Stimulated activated CD4-positive, alpha-beta T cell treated with anti-CD3 and anti-CD28 coated beads, Interleukin-15, amount 100 ng/mL, for 1 hour (primary cell): ENCODE measurements at regions not wholly inside any gene's neighbourhood (a gene's known extent, or its start where the extent isn't known, plus 50 kb on each side); places are given as distances from the start of the nearest gene placed in this dataset.

Source experiments
- DNase-seq, 2 donors: peaks; one replicate each; pipeline ENCODE4 v3.0.0-alpha.2; 2020; ENCODE audit warnings: low read depth in 1 of 2, low spot score in 1 of 2

DNA sequence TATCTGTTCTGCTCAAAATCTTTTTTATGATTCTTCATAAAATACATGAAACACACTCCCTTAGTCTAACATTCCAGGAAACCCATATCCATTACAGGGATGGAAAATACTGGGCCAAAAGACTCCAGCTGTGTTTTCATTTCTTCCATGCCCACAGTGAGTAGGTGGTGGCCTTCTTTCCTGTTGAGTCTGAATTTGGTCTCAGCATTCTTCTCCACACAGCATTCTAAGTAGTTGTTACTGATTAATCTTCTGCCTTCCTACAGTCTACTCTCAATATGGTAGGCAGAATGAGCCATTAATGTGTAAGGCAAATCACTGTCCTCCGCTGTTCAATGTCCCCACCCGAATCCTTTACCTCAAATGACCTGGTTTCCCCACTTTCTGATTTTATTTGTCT lies 370.6 kb upstream of the RPS6KA3 start:
- no peak for DNase-seq

DNA sequence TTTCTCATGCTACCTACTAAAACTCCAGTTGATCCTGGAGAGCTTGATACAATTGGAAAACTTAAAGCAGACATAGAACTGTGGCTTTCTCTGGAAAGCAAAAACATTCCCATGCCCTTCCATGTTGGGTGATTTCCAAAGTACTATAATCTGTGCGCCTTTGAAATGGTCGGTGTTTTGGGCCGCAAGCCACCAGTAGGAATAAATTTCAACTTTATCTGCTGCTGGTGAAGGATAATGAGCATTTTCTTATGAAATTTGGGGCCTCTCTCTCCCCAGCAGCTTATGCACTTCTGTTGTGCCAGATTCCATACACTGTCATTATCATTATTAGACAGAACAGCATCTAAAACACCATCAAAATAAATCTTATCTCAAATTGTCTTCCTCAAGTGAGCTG lies 366.7 kb upstream of the RPS6KA3 start:
- DNase-seq = no peak

DNA sequence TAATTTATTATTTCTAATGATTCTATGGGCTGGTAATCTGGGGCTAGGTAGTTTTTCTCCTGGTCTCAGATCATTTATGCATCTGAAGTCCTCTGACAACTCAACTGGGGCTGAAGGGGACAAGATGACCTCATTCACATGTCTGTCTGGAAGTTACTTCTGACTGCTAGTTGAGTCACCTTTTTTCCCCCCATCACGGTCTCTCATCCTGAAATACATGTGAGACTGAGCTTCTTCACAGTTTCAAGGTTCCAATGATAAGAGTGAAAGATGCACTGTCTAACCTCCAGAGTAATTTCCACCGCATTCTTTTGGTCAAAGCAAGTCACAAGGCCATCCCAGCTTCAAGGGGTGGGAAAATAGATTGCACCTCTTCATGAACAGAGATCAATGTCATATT lies 356.7 kb upstream of the RPS6KA3 start:
- DNase-seq = no peak

DNA sequence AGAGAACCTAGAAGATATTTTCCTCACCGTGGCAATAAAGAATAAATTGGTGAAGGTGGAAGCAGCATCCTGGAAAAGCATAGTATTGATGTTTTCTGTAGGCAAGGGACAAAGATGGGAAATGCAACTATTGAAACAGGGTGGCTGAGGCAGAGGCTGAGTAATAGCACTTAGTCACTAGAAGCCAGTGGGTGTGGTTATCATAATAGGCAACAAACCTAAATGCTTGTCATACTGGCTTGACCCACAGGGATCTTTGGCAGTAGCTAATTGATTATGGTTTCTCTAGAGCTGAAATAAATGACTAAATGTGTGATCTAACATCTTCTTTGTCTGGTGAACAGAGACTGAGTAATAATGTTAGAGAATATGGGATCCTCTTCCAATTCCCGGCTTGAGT lies 353.6 kb upstream of the RPS6KA3 start:
- DNase-seq = no peak

DNA sequence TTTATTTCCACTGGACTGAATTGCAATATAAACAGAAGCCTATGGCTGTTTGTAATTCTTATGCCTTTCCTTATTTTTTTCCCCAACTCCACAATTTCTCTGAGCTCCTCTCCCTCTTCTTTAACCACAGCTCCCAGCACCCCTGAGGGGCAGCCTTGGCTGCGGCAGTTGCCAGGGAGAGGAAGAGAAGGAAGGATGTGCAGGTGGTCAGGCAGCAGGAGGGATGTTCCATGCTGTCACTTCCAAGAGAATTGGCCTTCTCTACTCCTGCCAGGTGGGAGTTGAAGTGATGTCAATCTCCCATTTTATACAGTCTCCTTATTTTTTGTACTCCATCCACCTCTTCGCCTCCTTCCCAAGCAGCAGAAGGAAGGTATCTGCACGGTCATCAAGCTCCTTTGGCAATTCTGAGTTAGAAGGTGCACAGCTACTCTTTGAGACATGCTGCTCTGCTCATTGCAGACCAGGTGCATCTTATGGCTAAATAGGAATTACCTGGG lies 343.3 kb upstream of the RPS6KA3 start:
- DNase-seq = no peak

DNA sequence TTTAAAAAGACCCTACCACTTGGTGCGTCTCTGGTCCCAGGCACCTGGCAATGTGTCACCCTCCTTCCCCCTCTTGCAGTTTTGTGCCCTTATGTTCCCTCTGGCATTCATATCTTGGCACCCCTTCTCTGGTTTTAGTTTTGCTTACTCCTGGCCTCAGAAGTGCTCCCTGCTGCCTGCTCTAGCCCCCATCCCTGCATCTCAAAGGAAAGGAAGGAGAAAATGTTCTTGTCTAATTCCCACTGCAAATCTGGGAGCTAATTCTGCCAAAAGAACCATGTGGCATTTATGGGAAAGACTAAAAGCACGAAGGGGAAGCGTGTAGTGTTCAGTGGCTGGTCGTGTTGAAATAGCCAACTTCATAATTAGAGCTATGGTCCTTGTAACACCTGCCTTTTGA lies 340.1 kb upstream of the RPS6KA3 start:
- DNase-seq = no peak

DNA sequence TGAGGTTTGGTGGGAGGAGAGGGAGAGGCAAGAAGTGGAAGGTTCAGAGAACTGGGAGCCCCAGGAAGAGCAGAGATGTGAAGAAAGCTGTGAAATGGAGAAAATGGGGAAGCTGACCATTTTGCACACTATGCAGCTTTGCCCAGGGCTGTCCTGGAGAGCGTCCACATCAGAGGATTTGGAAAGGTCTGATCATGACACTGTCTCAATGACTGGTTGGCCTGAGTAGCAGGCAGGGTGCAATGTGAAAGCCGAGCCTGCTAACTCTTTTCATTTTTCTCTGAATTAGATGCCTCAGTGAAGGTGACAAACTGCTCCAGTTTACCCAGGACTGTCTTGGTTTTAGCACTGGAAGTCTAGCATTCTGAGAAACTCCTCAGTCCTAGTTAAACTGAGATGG lies 330.1 kb upstream of the RPS6KA3 start:
- DNase-seq = no peak

DNA sequence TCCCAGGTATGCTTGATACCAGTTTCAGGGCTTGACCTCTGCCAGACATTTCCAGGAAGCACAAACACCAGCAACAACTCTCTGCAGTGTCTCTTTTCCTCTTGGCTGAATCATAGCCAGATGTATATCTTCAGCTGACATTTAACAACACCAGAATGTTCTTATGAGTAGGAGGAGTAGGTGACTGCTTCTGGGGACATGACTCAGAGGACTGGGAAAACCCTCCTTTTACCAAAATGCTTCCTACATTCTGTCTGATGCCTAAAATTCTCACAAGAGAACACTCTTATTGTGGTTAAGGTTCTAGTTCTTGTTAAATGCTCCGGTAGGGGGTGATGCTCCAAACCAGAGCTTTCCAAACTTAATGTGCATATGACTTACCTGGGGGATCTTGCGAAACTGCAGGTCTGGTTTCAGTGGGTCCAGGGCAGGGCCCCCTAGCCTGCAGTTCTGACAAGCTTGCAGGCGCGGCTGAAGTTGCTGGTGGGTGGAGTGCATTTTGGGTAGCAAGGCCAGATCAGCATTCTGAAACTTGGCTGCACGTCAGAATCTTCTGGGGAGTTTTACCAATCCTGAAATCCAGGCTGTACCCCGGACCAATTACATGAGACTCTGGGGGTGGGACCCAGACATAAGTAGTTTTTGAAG lies 329.3 kb upstream of the RPS6KA3 start:
- DNase-seq = peak in 1 of 2 donors; percentile 1

DNA sequence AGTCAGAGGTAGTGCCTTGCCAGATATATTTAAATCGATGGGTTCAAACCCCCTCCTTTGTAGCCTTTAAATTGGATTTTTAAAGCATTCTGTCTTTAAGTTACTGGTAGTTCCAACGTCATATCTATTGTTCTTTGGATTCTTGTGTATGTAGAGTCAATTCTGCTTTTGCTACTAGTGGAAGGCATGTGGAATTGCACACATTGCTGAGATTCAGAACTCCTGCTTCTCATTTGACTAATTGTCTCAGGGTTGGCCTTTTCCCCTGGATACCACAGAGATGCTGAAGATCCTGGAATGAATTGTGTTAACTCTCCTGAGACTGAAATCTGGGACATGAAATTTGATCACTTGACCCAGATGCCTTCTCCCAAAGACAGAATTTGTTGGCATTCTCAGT lies 328.3 kb upstream of the RPS6KA3 start:
- no peak for DNase-seq

DNA sequence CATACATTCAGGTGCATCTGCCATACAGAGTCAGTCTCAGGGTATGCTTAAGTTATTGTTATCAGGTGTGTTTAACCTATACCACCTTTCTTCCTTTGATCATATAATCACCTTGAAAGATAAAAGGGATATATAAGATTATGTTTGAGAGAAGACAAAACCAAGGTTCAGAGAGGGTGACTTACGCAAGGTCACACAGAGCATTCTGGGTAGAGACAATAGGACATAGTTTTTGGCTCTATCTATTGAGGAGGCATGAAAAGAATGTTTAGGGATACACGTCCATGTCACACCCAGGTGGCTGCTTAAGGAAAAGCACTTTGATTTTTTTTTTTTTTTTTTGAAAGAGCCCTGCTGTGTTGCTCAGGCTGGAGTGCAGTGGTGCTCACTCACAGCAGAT lies 327.1 kb upstream of the RPS6KA3 start:
- DNase-seq = no peak

DNA sequence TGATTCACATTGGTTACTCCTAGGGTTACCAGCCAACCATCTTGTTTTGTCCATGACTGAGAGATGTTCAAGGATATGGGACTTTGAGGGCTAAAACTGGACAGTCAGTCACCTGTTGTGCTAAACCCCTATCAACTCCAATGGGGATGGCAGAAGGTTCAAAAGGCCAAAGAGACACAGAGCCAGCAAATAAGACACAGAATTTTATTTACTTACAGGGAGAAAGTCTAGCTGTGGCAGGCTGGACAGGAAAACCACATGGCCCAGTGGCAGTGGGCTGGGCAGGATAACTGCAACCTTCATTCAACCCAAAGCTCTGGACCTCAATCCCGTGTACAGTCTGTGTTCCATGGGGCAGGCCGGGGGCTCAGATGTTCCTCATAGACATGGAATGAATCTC lies 326.7 kb upstream of the RPS6KA3 start:
- DNase-seq = no peak

DNA sequence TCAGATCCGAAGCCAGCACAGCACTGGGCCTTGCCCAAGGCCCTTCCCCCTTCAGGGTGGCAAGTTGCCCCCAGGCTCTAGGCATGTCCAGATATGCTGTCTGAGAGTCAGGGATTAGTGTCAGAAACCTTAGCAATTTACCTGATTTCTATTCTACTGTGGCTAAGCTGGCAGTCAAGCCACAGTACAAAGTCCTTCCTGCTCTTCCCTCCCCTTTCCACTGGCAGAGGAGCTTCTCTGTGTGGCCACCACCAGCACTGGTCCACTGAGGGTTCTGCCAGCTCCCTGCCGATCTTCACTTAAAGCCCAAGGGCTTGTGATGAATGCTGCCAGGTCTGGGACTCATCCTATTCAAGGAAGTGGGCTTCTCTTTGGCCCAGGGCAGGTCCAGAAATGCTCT lies 324.5 kb upstream of the RPS6KA3 start:
- no peak for DNase-seq

DNA sequence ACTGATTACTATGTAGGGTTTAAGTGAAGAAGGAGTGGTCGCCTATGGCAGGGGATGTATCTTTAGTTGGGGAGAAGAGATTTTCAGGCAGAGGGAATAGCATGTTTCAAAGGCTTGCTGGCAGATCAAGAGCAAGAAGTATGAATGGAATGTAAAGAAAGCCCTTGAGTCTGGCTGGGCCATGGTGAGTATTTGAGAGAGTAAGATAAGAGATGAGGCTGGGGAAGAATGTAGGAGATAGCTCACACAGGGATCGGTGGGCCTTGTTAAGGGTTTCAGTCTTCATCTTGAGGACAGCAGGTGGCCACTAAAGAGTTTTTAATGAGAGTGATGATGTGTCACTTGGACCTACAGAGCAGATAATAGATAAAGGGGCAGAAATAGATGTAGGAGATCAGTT lies 319.1 kb upstream of the RPS6KA3 start:
- DNase-seq = no peak

DNA sequence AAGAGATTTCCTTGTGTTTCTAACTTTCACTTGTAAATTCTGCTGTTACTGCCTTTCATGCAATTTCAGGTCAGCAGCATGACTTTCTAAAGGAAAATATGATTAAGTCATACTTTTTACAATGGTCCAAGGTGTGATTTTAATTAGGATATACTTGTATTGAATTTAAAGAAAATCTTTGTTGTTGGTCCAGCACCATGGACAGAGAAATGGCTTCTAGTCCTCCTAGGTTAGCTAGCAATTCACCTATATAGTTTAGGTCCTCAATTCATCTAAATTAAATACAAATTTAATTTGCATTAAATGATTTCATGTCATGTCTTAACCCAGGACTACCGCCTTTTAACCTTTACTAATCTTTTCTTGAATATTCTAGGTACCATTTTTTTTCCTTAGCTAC lies 304.9 kb upstream of the RPS6KA3 start:
- DNase-seq = no peak

DNA sequence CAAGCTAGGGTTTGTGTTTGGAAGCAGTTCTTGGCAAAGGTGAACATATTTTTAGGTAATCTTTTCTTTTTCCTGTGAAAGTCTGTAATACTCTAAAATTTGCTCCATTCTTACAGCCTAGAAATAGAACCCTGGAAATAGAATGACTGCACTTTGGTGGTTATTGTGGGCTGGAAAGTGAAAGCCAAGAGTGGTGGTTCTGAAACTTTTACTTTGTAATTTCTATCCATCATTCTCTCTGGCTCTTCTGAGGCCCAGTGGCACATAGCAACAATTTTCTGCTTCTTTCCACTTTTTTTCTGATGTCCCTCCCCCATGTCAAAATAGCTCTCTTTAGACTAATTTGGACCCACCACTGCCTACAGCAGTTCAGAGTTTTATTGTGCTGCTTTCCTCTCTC lies 300.4 kb upstream of the RPS6KA3 start:
- no peak for DNase-seq

DNA sequence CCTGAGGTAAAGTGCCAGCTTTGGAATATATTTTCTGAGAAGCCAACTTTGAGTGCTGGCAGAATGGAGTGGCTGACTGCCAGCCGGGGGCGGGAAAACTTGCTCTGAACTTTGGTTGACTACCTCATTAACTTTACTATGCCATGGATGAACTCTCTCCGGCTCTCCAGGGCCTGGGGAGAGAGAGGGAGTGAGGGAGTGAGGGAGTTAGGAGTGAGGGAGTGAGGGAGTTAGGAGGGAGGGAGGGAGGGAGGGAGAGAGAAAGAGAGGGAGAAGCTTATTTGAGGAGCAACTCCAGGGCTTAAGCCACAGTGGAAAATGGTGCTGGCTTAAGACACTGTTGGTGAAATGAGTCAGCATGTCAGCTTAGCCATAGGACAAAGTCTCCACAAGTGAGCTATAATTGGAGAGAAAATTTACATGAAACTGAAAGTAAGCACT lies 280.9 kb upstream of the RPS6KA3 start:
- no peak for DNase-seq

DNA sequence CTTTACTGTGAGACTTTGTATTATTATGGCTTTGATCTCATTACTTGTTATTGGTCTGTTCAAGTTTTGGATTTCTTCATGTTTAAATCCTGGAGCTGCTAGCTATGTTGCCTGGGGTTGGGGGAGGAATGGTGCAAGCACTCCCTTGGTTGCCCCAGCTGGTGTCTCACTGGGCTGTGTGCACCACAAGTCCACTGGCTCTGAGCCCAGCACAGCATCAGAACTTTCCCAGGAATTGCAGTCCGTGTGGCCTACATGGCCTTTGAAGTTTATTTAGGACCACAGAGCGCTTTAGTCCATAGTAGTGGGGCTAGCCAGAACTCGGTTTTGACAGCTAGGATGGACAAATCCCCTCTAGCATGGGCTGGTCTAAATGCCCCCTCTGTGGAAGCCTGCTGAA lies 278.8 kb upstream of the RPS6KA3 start:
- no peak for DNase-seq

DNA sequence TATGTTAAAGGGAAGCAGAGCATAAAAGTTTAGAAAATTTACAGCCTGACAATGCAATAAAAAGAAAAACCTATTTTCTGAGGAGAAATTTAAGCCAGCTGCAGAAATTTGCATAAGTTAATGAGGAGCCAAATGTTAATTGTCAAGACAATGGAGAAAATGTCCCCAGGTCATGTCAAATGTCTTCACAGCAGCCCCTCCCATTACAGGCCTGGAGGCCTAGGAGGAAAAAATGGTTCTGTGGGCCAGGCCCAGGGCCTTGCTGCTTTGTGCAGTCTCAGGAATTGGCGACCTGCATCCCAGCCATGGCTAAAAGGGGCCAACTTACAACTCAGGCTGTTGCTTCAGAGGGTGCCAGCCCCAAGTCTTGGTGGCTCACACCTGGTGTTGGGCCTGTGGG lies 275.4 kb upstream of the RPS6KA3 start:
- DNase-seq = no peak

DNA sequence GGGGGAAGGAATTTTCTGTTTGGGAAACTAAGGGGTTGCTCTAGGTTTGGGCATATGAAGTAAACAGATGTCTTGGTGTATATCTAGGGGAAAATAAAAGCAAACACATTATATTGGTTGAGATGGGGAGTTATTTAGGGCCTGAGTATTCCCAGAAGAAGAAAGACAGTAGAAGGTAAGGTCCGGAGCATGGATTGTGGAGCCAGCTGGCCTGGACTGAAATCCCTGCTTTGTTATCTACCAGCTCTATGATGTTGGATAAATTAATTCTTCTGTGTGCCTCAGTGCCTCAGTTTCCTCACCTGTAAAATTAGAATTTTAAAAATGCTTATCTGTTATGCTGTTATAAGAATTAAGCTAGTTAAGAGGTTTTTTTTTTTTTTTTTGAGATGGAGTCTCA lies 272.3 kb upstream of the RPS6KA3 start:
- DNase-seq = no peak

DNA sequence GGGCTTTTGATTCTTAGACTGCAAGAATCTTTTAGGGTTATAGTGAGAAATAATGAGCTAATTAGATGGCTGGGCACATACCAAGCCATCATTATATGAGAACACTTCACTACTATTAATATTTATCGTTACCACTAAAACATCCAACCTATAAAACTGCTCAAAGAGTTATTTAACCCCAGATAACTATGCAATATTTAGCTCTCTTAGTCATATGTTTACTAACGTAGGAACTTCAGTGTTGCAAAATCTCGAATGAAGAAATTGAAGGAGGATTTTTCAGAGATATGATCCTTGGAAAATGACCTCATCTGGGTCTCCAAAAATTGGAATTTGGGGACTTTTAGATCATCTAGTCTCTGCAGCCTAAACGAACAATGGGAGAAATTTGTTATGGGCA lies 265.0 kb upstream of the RPS6KA3 start:
- no peak for DNase-seq

DNA sequence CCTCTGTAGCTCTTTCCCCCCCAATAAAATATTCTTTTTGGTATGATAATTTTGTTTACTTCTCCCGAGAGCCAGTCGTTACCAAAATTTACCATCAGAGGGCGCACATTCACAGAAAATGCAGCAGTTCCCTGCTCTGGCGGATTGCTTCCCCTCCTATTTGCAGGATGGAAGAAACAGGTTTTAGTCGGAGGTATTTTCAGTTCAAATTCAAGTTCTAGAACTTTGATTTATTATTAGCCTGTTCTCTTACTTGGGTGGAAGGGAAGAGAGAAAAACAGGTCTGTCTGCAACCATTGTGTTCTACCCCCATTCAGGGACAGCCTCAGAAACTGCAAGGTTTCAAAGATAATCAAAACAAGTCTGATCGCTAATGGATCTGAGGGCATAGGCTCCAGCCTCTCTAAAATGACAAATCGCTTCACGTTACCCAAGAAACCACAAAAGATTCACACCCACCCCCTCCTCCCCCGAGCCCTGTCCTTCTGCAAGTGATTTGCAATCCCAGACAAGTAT lies 263.8 kb upstream of the RPS6KA3 start:
- no peak for DNase-seq

DNA sequence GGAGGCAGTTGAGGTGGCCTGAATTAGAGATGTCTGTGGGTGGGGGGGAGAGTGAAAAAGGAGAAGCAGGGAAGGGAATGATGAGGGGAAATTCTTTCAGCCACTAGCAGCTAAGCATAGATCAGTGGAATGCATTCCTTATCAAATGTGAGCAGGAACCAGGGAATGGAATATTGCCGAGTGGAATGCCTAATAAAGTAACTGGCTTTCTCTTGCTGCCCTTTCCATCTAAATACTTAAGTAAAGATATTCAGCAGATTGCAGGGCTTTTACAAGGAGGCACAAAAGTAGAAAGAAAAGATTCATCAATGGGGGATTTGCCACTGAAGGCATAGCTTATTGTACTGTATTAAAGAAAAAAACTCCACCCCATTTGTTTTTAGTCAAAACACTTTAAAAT lies 263.0 kb upstream of the RPS6KA3 start:
- no peak for DNase-seq

DNA sequence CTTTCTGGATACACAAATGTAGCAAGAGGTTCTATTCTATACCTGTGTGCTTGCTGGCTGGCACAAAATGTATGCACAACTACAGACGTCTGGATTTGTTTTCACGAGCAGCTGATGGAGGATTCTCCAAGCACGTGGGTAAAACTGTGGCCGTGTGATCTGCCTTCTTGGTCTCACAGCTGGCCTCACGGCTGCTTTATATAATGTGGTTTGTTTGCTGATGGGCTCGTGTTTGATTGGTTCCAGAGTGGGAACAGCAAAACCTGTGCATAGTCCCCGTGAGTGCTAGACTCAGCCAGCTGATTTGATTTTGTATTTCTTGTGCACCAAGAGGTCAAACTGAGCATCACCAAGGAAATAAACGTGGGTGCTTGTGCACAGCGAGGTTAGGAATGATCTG lies 262.6 kb upstream of the RPS6KA3 start:
- no peak for DNase-seq
